Activated B cell treated with CpG ODN at 0.5 μM for 24 hours (primary cell): ENCODE measurements at regions not wholly inside any gene's neighbourhood (a gene's known extent, or its start where the extent isn't known, plus 50 kb on each side); places are given as distances from the start of the nearest gene placed in this dataset.

ENCODE experiments used
- ATAC-seq: fragments of 200-7000 bp; cut with Tn5 transposase; one replicate; pipeline ENCODE4 v1.10.0; 2021; ENCODE audit warnings: low read depth, mild to moderate bottlenecking, moderate library complexity
- CTCF ChIA-PET: fragments of 350-600 bp; sonication (Branson Sonifier 250); formaldehyde crosslinking; loops from one replicate; lab custom pipeline; 2021; ENCODE audit warnings: antibody characterized with exemption; lab: Charles Lee
- POLR2A ChIA-PET: fragments of 350-600 bp; sonication (Branson Sonifier 250); formaldehyde crosslinking; loops from one replicate; lab custom pipeline; 2021; ENCODE audit warnings: antibody characterized with exemption; lab: Charles Lee
- DNase-seq: peaks from one replicate; pipeline ENCODE4 v3.0.0; 2022
- H3K27ac Mint-ChIP-seq: one replicate; pipeline ENCODE4 v1.8.0; 2020; ENCODE audit warnings: mixed read lengths
- H3K27me3 Mint-ChIP-seq: one replicate; pipeline ENCODE4 v1.8.0; 2021; ENCODE audit warnings: mixed read lengths
- H3K36me3 Mint-ChIP-seq: one replicate; pipeline ENCODE4 v1.8.0; 2021; ENCODE audit warnings: low read depth, mixed read lengths
- H3K4me1 Mint-ChIP-seq: one replicate; pipeline ENCODE4 v1.8.0; 2021; ENCODE audit warnings: mixed read lengths
- H3K4me3 Mint-ChIP-seq: one replicate; pipeline ENCODE4 v1.8.0; 2020; ENCODE audit warnings: mild to moderate bottlenecking, mixed read lengths
- H3K9me3 Mint-ChIP-seq: one replicate; pipeline ENCODE4 v1.8.0; 2020; ENCODE audit warnings: mixed read lengths
- CTCF ChIP-seq: fragments of 200-600 bp; IDR thresholded peaks from one replicate; pipeline ENCODE4 v1.8.0; 2022; ENCODE audit warnings: antibody characterized with exemption, mild to moderate bottlenecking
- intact Hi-C: fragments of 100-400 bp; cut with micrococcal nuclease; formaldehyde crosslinking; loops from one replicate; pipeline ENCODE4 v1.15.1; 2024

GRCh38 chr3:124584552-124585391 is 145.5 kb upstream of the UMPS start:
- peak overlapping the region; percentile 77 for H3K4me3 Mint-ChIP-seq
- intact Hi-C loops = no loop called here
- peaks cover 17% of the 10 kb centered on the region for H3K4me1 Mint-ChIP-seq
- DNase-seq (peak; percentile 18), ATAC-seq (peak; percentile 34)
- no peaks in the 10 kb centered on the region for H3K36me3 Mint-ChIP-seq
- CTCF ChIA-PET = no interaction called here
- no peak for TF ChIP-seq CTCF
- H3K27me3 Mint-ChIP-seq = peaks cover 42% of the 10 kb centered on the region
- H3K27ac Mint-ChIP-seq = no peak overlapping the region
- POLR2A ChIA-PET = no interaction called here
- H3K9me3 Mint-ChIP-seq = no peaks in the 10 kb centered on the region

- Mint-ChIP-seq H3K9me3 (no peaks in the 10 kb centered on the region), H3K4me1 (peaks cover 17% of the 10 kb centered on the region), H3K27ac (no peak overlapping the region), H3K36me3 (no peaks in the 10 kb centered on the region), H3K27me3 (peaks cover 42% of the 10 kb centered on the region), H3K4me3 (no peak overlapping the region)
- CTCF ChIA-PET = no interaction called here
- DNase-seq = no peak
- ATAC-seq = no peak
- no peak for TF ChIP-seq CTCF
- intact Hi-C loops = no loop called here
- POLR2A ChIA-PET = no interaction called here
Measured at GRCh38 chr3:124586126-124587052, 143.9 kb upstream of the UMPS start.

- ChIA-PET POLR2A (no interaction called here), CTCF (no interaction called here)
- ATAC-seq = no peak
- Mint-ChIP-seq H3K27me3 (peaks cover 42% of the 10 kb centered on the region), H3K36me3 (no peaks in the 10 kb centered on the region), H3K9me3 (no peaks in the 10 kb centered on the region), H3K4me1 (peaks cover 17% of the 10 kb centered on the region), H3K4me3 (no peak overlapping the region), H3K27ac (no peak overlapping the region)
- TF ChIP-seq CTCF = no peak
- DNase-seq = no peak
- intact Hi-C loops = no loop called here
Measured at GRCh38 chr3:124587053-124587408, 143.2 kb upstream of the UMPS start.

GRCh38 chr3:124588036-124588435 is 142.2 kb upstream of the UMPS start:
- no peak for DNase-seq
- intact Hi-C loops = no loop called here
- Mint-ChIP-seq H3K4me3 (no peak overlapping the region), H3K4me1 (peaks cover 15% of the 10 kb centered on the region), H3K27me3 (peaks cover 40% of the 10 kb centered on the region), H3K27ac (no peak overlapping the region), H3K36me3 (no peaks in the 10 kb centered on the region), H3K9me3 (no peaks in the 10 kb centered on the region)
- ChIA-PET POLR2A (no interaction called here), CTCF (no interaction called here)
- TF ChIP-seq CTCF = no peak
- ATAC-seq = no peak

GRCh38 chr3:124588794-124589193 is 141.5 kb upstream of the UMPS start:
- Mint-ChIP-seq H3K27ac (no peak overlapping the region), H3K9me3 (no peaks in the 10 kb centered on the region), H3K36me3 (no peaks in the 10 kb centered on the region), H3K4me1 (peaks cover 10% of the 10 kb centered on the region), H3K4me3 (no peak overlapping the region), H3K27me3 (peaks cover 36% of the 10 kb centered on the region)
- POLR2A ChIA-PET = no interaction called here
- TF ChIP-seq CTCF = no peak
- no peak for ATAC-seq
- DNase-seq = no peak
- intact Hi-C loops = no loop called here
- CTCF ChIA-PET = no interaction called here
